Astrocyte (in vitro differentiated cells and primary cell): ENCODE measurements at regions not wholly inside any gene's neighbourhood (a gene's known extent, or its start where the extent isn't known, plus 50 kb on each side); places are given as distances from the start of the nearest gene placed in this dataset.

Experiments used
- CTCF ChIP-seq: IDR thresholded peaks from 2 replicates; pipeline ENCODE4 v1.5.1; 2011; ENCODE audit warnings: low read depth, mild to moderate bottlenecking, inconsistent platforms, low read length, moderate library complexity; ENCODE audit not compliant: insufficient read depth
- EZH2 ChIP-seq: IDR thresholded peaks from 2 replicates; pipeline ENCODE4 v1.6.1; 2012; ENCODE audit warnings: mild to moderate bottlenecking, low read length, inconsistent platforms; ENCODE audit not compliant: insufficient read depth

- TF ChIP-seq CTCF (no peak), EZH2 (no peak)
These were observed 117.5 kb upstream of the AFDN start for GRCh38 chr6:167709196-167709595.
